Neuronal stem cell (in vitro differentiated cells): ENCODE measurements at regions not wholly inside any gene's neighbourhood (a gene's known extent, or its start where the extent isn't known, plus 50 kb on each side); places are given as distances from the start of the nearest gene placed in this dataset.

Source experiments
- DNase-seq: peaks from one replicate; pipeline ENCODE4 v3.0.0-alpha.2; 2013; ENCODE audit warnings: low spot score
- H2AFZ ChIP-seq: one replicate; pipeline ENCODE4 v1.6.1; 2013; ENCODE audit warnings: mild to moderate bottlenecking, low read length, inconsistent platforms
- H2AK5ac ChIP-seq: 2 replicates; pipeline ENCODE4 v1.6.1; 2013; ENCODE audit warnings: low read depth, mild to moderate bottlenecking, inconsistent platforms, low read length, moderate library complexity, mixed read lengths
- H2BK120ac ChIP-seq: 2 replicates; pipeline ENCODE4 v1.6.1; 2013; ENCODE audit warnings: low read depth, mild to moderate bottlenecking, inconsistent platforms, low read length, moderate library complexity, mixed read lengths
- H2BK12ac ChIP-seq: one replicate; pipeline ENCODE4 v1.6.1; 2013; ENCODE audit warnings: low read length, inconsistent platforms
- H2BK15ac ChIP-seq: 2 replicates; pipeline ENCODE4 v1.6.1; 2013; ENCODE audit warnings: mild to moderate bottlenecking, low read length, inconsistent platforms, mixed read lengths
- H2BK5ac ChIP-seq: one replicate; pipeline ENCODE4 v1.6.1; 2013; ENCODE audit warnings: inconsistent platforms, mild to moderate bottlenecking, low read length, moderate library complexity
- H3K14ac ChIP-seq: one replicate; pipeline ENCODE4 v1.6.1; 2013; ENCODE audit warnings: low read length, inconsistent platforms
- H3K18ac ChIP-seq: 2 replicates; pipeline ENCODE4 v1.6.1; 2013; ENCODE audit warnings: low read length, inconsistent platforms
- H3K23ac ChIP-seq: 2 replicates; pipeline ENCODE4 v1.6.1; 2013; ENCODE audit warnings: low read depth, mild to moderate bottlenecking, mixed read lengths, low read length, inconsistent platforms; ENCODE audit not compliant: poor library complexity
- H3K27ac ChIP-seq: replicated peaks from 3 replicates; pipeline ENCODE4 v1.5.1; 2013; ENCODE audit warnings: low read length, inconsistent platforms
- H3K27me3 ChIP-seq, 3 experiments: 2 replicates each; pipeline ENCODE4 v1.6.1; 2013; ENCODE audit warnings: low read length in 3 of 3, mild to moderate bottlenecking in 2 of 3, inconsistent platforms in 1 of 3, low read depth in 1 of 3, mixed read lengths in 1 of 3, moderate library complexity in 1 of 3; ENCODE audit not compliant: control insufficient read depth in 3 of 3, insufficient read depth in 3 of 3
- H3K36me3 ChIP-seq, 2 donors: replicated peaks in 1 of 2; 2 replicates each; pipeline ENCODE4 v1.6.1; 2013; ENCODE audit warnings: low read length in 2 of 2; ENCODE audit not compliant: control insufficient read depth in 2 of 2, insufficient read depth in 2 of 2
- H3K4ac ChIP-seq: 2 replicates; pipeline ENCODE4 v1.6.1; 2013; ENCODE audit warnings: inconsistent platforms, mild to moderate bottlenecking, low read length, moderate library complexity
- H3K4me1 ChIP-seq, 2 donors: 1 replicate in 1 of 2; 2 replicates in 1 of 2; pipeline ENCODE4 v1.6.1; 2013; ENCODE audit warnings: low read length in 2 of 2, low read depth in 1 of 2; ENCODE audit not compliant: control insufficient read depth in 2 of 2, insufficient read depth in 1 of 2
- H3K4me2 ChIP-seq: one replicate; pipeline ENCODE4 v1.6.1; 2013; ENCODE audit warnings: mild to moderate bottlenecking, low read length, inconsistent platforms; ENCODE audit not compliant: insufficient read depth, poor library complexity, severe bottlenecking
- H3K4me3 ChIP-seq, 2 donors: 2 replicates each; pipeline ENCODE4 v1.5.1; 2013; ENCODE audit warnings: low read length in 2 of 2, mild to moderate bottlenecking in 2 of 2, inconsistent platforms in 1 of 2, moderate library complexity in 1 of 2
- H3K79me1 ChIP-seq: one replicate; pipeline ENCODE4 v1.6.1; 2013; ENCODE audit warnings: low read depth, mild to moderate bottlenecking, inconsistent platforms, low read length, moderate library complexity
- H3K9ac ChIP-seq: one replicate; pipeline ENCODE4 v1.6.1; 2013; ENCODE audit warnings: mild to moderate bottlenecking, low read depth, low read length, inconsistent platforms; ENCODE audit not compliant: poor library complexity
- H3K9me3 ChIP-seq, 2 donors: replicated peaks in 1 of 2; 2 replicates each; pipeline versions ENCODE3 to v1.6.1; 2013; ENCODE audit warnings: low read length in 2 of 2, mild to moderate bottlenecking in 2 of 2, inconsistent platforms in 1 of 2, low read depth in 1 of 2, mixed read lengths in 1 of 2, moderate library complexity in 1 of 2; ENCODE audit not compliant: control insufficient read depth in 2 of 2, insufficient read depth in 1 of 2
- H4K8ac ChIP-seq: one replicate; pipeline ENCODE4 v1.6.1; 2013; ENCODE audit warnings: low read depth, mild to moderate bottlenecking, inconsistent platforms, low read length, moderate library complexity
- H4K91ac ChIP-seq: one replicate; pipeline ENCODE4 v1.6.1; 2013; ENCODE audit warnings: low read length, low read depth, mild to moderate bottlenecking, inconsistent platforms; ENCODE audit not compliant: poor library complexity
- WGBS, 2 donors: extraction: QIAGEN DNeasy Blood & Tissue Kit; methylation state at CpG; one replicate each; pipeline ENCODE4 v1.1.7; 2013; ENCODE audit warnings: missing lambda C conversion rate in 2 of 2, mixed read lengths in 1 of 2; ENCODE audit not compliant: insufficient read length in 2 of 2, insufficient replicate concordance in 1 of 2; ENCODE audit errors: extremely low coverage in 2 of 2; 5-methylcytosine and 5-hydroxymethylcytosine counted together

GRCh38 chr1:165053351-165053750 lies 303.2 kb downstream of the LMX1A start:
- Histone ChIP-seq H3K23ac (no peak overlapping the region), H3K36me3 (no peaks in the 10 kb centered on the region), H4K91ac (no peak overlapping the region), H2AK5ac (no peak overlapping the region), H2BK120ac (no peak overlapping the region), H4K8ac (no peak overlapping the region), H3K9ac (no peak overlapping the region), H3K27me3 (no peaks in the 10 kb centered on the region), H2BK15ac (no peak overlapping the region), H3K4ac (no peak overlapping the region), H3K4me1 (peaks cover 4 to 9% of the 10 kb centered on the region in 2 donors), H3K4me3 (no peak overlapping the region), H2BK5ac (no peak overlapping the region), H3K18ac (no peak overlapping the region), H3K79me1 (no peaks in the 10 kb centered on the region), H3K4me2 (no peak overlapping the region), H2AFZ (no peak overlapping the region), H2BK12ac (no peak overlapping the region), H3K9me3 (no peaks in the 10 kb centered on the region), H3K14ac (no peak overlapping the region), H3K27ac (no peak overlapping the region)
- no peak for DNase-seq
- no CpG with 5 or more reads among the region's 2 CpGs for WGBS, 2 donors

DNA sequence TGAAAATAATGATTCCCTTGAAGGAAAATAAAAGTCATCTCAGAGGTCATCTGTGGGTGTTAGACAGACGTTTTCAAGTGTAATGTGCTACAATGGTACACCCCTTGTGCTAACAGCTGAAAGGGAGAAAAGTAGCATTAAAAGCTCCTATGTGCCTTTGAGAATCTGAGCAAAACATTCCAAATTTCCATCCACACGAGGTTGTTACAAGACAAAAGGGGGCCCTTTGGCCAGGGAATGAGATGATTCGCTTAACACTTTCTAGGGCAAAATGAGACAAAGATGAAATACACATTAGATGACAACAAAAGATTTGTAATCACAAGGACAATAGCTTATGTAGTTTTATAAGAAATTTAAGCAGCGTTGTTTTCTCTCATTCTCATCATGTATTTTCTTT lies 303.6 kb downstream of the LMX1A start:
- Histone ChIP-seq H2BK5ac (no peak overlapping the region), H3K36me3 (no peaks in the 10 kb centered on the region), H2AK5ac (no peak overlapping the region), H2BK120ac (no peak overlapping the region), H3K23ac (no peak overlapping the region), H3K9ac (no peak overlapping the region), H3K4ac (no peak overlapping the region), H3K4me1 (peaks cover 8 to 12% of the 10 kb centered on the region in 2 donors), H2AFZ (no peak overlapping the region), H3K14ac (no peak overlapping the region), H3K4me2 (no peak overlapping the region), H3K79me1 (no peaks in the 10 kb centered on the region), H3K18ac (no peak overlapping the region), H3K27me3 (no peaks in the 10 kb centered on the region), H3K27ac (no peak overlapping the region), H4K8ac (no peak overlapping the region), H4K91ac (no peak overlapping the region), H2BK15ac (no peak overlapping the region), H3K4me3 (no peak overlapping the region), H2BK12ac (no peak overlapping the region), H3K9me3 (no peaks in the 10 kb centered on the region)
- DNase-seq = no peak
- WGBS, 2 donors = no CpG with 5 or more reads among the region's 4 CpGs

- no peaks in the 10 kb centered on the region for H3K36me3 ChIP-seq
- WGBS, 2 donors = no CpG with 5 or more reads among the region's 4 CpGs
These were observed 304.1 kb downstream of the LMX1A start for GRCh38 chr1:165052431-165052830.

GRCh38 chr1:165050246-165050645 lies 306.3 kb downstream of the LMX1A start:
- H3K79me1 ChIP-seq = no peaks in the 10 kb centered on the region
- H2AFZ ChIP-seq = no peak overlapping the region
- H3K9ac ChIP-seq = no peak overlapping the region
- no CpG with 5 or more reads among the region's 5 CpGs for WGBS, 2 donors
- H4K8ac ChIP-seq = no peak overlapping the region
- peak overlapping the region; percentile 41 for H3K18ac ChIP-seq
- H3K27me3 ChIP-seq = no peaks in the 10 kb centered on the region
- H3K4ac ChIP-seq = no peak overlapping the region
- H3K27ac ChIP-seq = no peak overlapping the region
- H3K36me3 ChIP-seq = no peaks in the 10 kb centered on the region
- no peak overlapping the region for H2BK5ac ChIP-seq
- H2BK15ac ChIP-seq = no peak overlapping the region
- no peak overlapping the region for H3K23ac ChIP-seq
- no peak overlapping the region for H2BK120ac ChIP-seq
- no peak overlapping the region for H3K4me3 ChIP-seq
- no peak overlapping the region for H2AK5ac ChIP-seq
- peaks cover 16 to 17% of the 10 kb centered on the region in 2 donors for H3K4me1 ChIP-seq
- no peak overlapping the region for H2BK12ac ChIP-seq
- H3K4me2 ChIP-seq = no peak overlapping the region
- no peak for DNase-seq
- H4K91ac ChIP-seq = no peak overlapping the region
- H3K9me3 ChIP-seq = no peaks in the 10 kb centered on the region
- no peak overlapping the region for H3K14ac ChIP-seq

More at GRCh38 chr1:165052431-165052830, 304.1 kb downstream of the LMX1A start:
- H3K27ac ChIP-seq = no peak overlapping the region
- no peaks in the 10 kb centered on the region for H3K27me3 ChIP-seq
- H4K8ac ChIP-seq = no peak overlapping the region
- no peak overlapping the region for H3K4me2 ChIP-seq
- H3K14ac ChIP-seq = no peak overlapping the region
- no peak overlapping the region for H2BK12ac ChIP-seq
- H2BK120ac ChIP-seq = no peak overlapping the region
- no peak overlapping the region for H3K18ac ChIP-seq
- H4K91ac ChIP-seq = no peak overlapping the region
- H2BK5ac ChIP-seq = no peak overlapping the region
- H2AFZ ChIP-seq = no peak overlapping the region
- H3K9ac ChIP-seq = no peak overlapping the region
- DNase-seq = no peak
- H3K4me1 ChIP-seq = peaks cover 14% of the 10 kb centered on the region in 2 donors
- no peak overlapping the region for H3K4me3 ChIP-seq
- H3K79me1 ChIP-seq = no peaks in the 10 kb centered on the region
- H2AK5ac ChIP-seq = no peak overlapping the region
- H3K4ac ChIP-seq = no peak overlapping the region
- H3K9me3 ChIP-seq = no peaks in the 10 kb centered on the region
- H2BK15ac ChIP-seq = no peak overlapping the region
- H3K23ac ChIP-seq = no peak overlapping the region
